ENCODE measurements at regions not wholly inside any gene's neighbourhood (a gene's known extent, or its start where the extent isn't known, plus 50 kb on each side); places are given as distances from the start of the nearest gene placed in this dataset.

- TF ChIP-seq CTCF (conservative IDR thresholded peaks at IDR 0.05; ENCODE audit: low read depth, low read length) (no peak), EZH2 (IDR thresholded peaks at IDR 0.05; ENCODE audit: low read length, unreplicated experiment) (no peak), EZH2phosphoT487 (IDR thresholded peaks at IDR 0.05; ENCODE audit: borderline replicate concordance, low read length) (no peak)
Measured at GRCh38 chr12:89059721-89060541, 292.4 kb downstream of the DUSP6 start.
